CD14-positive monocyte (primary cell): ENCODE measurements at regions not wholly inside any gene's neighbourhood (a gene's known extent, or its start where the extent isn't known, plus 50 kb on each side); places are given as distances from the start of the nearest gene placed in this dataset.
A peak's percentile ranks its signal among the peaks of the same experiment; 100 is the strongest.

ENCODE experiments used
- DNase-seq, 3 donors: peaks; one replicate each; pipeline ENCODE4 v3.0.0-alpha.2; 2011 to 2022
- H2AFZ ChIP-seq: 2 replicates; pipeline ENCODE4 v1.6.0; 2012; ENCODE audit warnings: mild to moderate bottlenecking, low read depth, low read length, inconsistent platforms; ENCODE audit not compliant: insufficient read depth, poor library complexity, severe bottlenecking
- H3K27ac ChIP-seq, 2 donors: 1 replicate in 1 of 2; 2 replicates in 1 of 2; pipeline ENCODE4 v1.5.1; 2012 to 2013; ENCODE audit warnings: low read length in 2 of 2, control low read depth in 1 of 2, inconsistent platforms in 1 of 2, low read depth in 1 of 2, mild to moderate bottlenecking in 1 of 2
- H3K27me3 ChIP-seq, 2 donors: one replicate each; pipeline versions ENCODE4 v1.6.0 to v1.6.1; 2011 to 2013; ENCODE audit warnings: low read length in 2 of 2; ENCODE audit not compliant: control insufficient read depth in 2 of 2, insufficient read depth in 2 of 2
- H3K36me3 ChIP-seq, 2 donors: replicated peaks in 1 of 2; 1 replicate in 1 of 2; 2 replicates in 1 of 2; pipeline versions ENCODE4 v1.5.1 to v1.6.1; 2012 to 2013; ENCODE audit warnings: low read length in 2 of 2, control low read depth in 1 of 2, inconsistent platforms in 1 of 2, mild to moderate bottlenecking in 1 of 2; ENCODE audit not compliant: insufficient read depth in 2 of 2, control insufficient read depth in 1 of 2
- H3K4me1 ChIP-seq, 2 donors: 1 replicate in 1 of 2; 2 replicates in 1 of 2; pipeline versions ENCODE4 v1.5.1 to v1.6.1; 2012 to 2013; ENCODE audit warnings: low read length in 2 of 2, control low read depth in 1 of 2, inconsistent platforms in 1 of 2, mild to moderate bottlenecking in 1 of 2, moderate library complexity in 1 of 2; ENCODE audit not compliant: insufficient read depth in 2 of 2, control insufficient read depth in 1 of 2
- H3K4me2 ChIP-seq: replicated peaks from 2 replicates; pipeline ENCODE3; 2012; ENCODE audit warnings: low read length, moderate library complexity, mild to moderate bottlenecking; ENCODE audit not compliant: poor library complexity, severe bottlenecking; ENCODE audit errors: extremely low read depth
- H3K4me3 ChIP-seq, 3 experiments: fragments of 200-600 bp in 1 of 3; sonication (generic) in 1 of 3; replicated peaks in 1 of 3; 1 replicate in 2 of 3; 2 replicates in 1 of 3; pipeline ENCODE4 v1.5.1; 2011 to 2013; ENCODE audit warnings: low read length in 3 of 3, mild to moderate bottlenecking in 3 of 3, control low read depth in 2 of 3, low read depth in 2 of 3, inconsistent platforms in 1 of 3, moderate library complexity in 1 of 3
- H3K79me2 ChIP-seq: 2 replicates; pipeline ENCODE4 v1.6.0; 2012; ENCODE audit warnings: mild to moderate bottlenecking, control low read depth, inconsistent platforms, low read length, moderate library complexity; ENCODE audit not compliant: insufficient read depth
- H3K9ac ChIP-seq: 2 replicates; pipeline ENCODE4 v1.6.0; 2017; ENCODE audit warnings: low read length, mild to moderate bottlenecking; ENCODE audit not compliant: insufficient read depth, poor library complexity, severe bottlenecking
- H3K9me3 ChIP-seq, 2 donors: replicated peaks in 1 of 2; 1 replicate in 1 of 2; 2 replicates in 1 of 2; pipeline versions ENCODE4 v1.5.1 to v1.6.1; 2012 to 2013; ENCODE audit warnings: low read length in 2 of 2, control low read depth in 1 of 2; ENCODE audit not compliant: control insufficient read depth in 1 of 2, insufficient read depth in 1 of 2
- H4K20me1 ChIP-seq: 2 replicates; pipeline ENCODE4 v1.6.0; 2012; ENCODE audit warnings: mild to moderate bottlenecking, low read length, control low read depth, moderate library complexity; ENCODE audit not compliant: insufficient read depth
- H3K27ac Mint-ChIP-seq, 7 donors: one replicate each; pipeline ENCODE4 v1.8.0; 2020; ENCODE audit warnings: mild to moderate bottlenecking in 7 of 7, mixed read lengths in 7 of 7, moderate library complexity in 6 of 7, inconsistent platforms in 2 of 7
- H3K27me3 Mint-ChIP-seq, 3 donors: one replicate each; pipeline ENCODE4 v1.8.0; 2021 to 2022; ENCODE audit warnings: low read depth in 3 of 3, mild to moderate bottlenecking in 3 of 3, mixed read lengths in 3 of 3, moderate library complexity in 3 of 3, inconsistent platforms in 1 of 3
- H3K36me3 Mint-ChIP-seq, 2 donors: one replicate each; pipeline ENCODE4 v1.8.0; 2020; ENCODE audit warnings: mixed read lengths in 2 of 2, inconsistent platforms in 1 of 2, mild to moderate bottlenecking in 1 of 2
- H3K4me1 Mint-ChIP-seq: one replicate; pipeline ENCODE4 v1.8.0; 2020; ENCODE audit warnings: mild to moderate bottlenecking, mixed read lengths
- H3K4me3 Mint-ChIP-seq, 2 donors: one replicate each; pipeline ENCODE4 v1.8.0; 2020; ENCODE audit warnings: mild to moderate bottlenecking in 2 of 2, mixed read lengths in 2 of 2, moderate library complexity in 1 of 2
- H3K9me3 Mint-ChIP-seq, 7 donors: one replicate each; pipeline ENCODE4 v1.8.0; 2020 to 2022; ENCODE audit warnings: mixed read lengths in 7 of 7, mild to moderate bottlenecking in 6 of 7, moderate library complexity in 6 of 7, inconsistent platforms in 2 of 7
- CTCF ChIP-seq: fragments of 200-600 bp; IDR thresholded peaks from one replicate; pipeline ENCODE4 v1.8.0; 2022; ENCODE audit warnings: antibody characterized with exemption, mild to moderate bottlenecking
- WGBS: methylation state at CpG from one replicate; pipeline ENCODE4 v1.1.5; 2013; ENCODE audit warnings: missing lambda C conversion rate; ENCODE audit not compliant: insufficient coverage; 5-methylcytosine and 5-hydroxymethylcytosine counted together
- intact Hi-C, 2 donors: fragments of 100-400 bp; cut with micrococcal nuclease; formaldehyde crosslinking; loops; one replicate each; pipeline versions ENCODE4 v1.15.0 to v1.15.1; 2023

- intact Hi-C loops, result no loop called here
- H3K36me3 Mint-ChIP-seq, result no peaks in the 10 kb centered on the region
- no peaks in the 10 kb centered on the region for H3K27me3 ChIP-seq
- no peaks in the 10 kb centered on the region for H3K36me3 ChIP-seq
- no peaks in the 10 kb centered on the region for H3K4me1 Mint-ChIP-seq
- H3K27me3 Mint-ChIP-seq, result peaks cover 4 to 7% (median 5%) of the 10 kb centered on the region in 3 donors
- peaks cover 0 to 2% (median 0%) of the 10 kb centered on the region in 7 donors for H3K9me3 Mint-ChIP-seq
- no peak for TF ChIP-seq CTCF
- H4K20me1 ChIP-seq, result no peaks in the 10 kb centered on the region
- no peaks in the 10 kb centered on the region for H3K4me1 ChIP-seq
- DNase-seq, result no peak
- no peaks in the 10 kb centered on the region for H3K79me2 ChIP-seq
- H2AFZ ChIP-seq, result no peak overlapping the region
- no peak overlapping the region for H3K27ac ChIP-seq
- no peak overlapping the region for H3K4me3 Mint-ChIP-seq
- H3K4me3 ChIP-seq, result no peak overlapping the region
- no peak overlapping the region for H3K9ac ChIP-seq
- H3K27ac Mint-ChIP-seq, result peak overlapping the region in 1 of 7 donors; percentile 2
- WGBS, result 86% methylated on average over 6 of the region's 8 CpGs
- no peak overlapping the region for H3K4me2 ChIP-seq
- no peaks in the 10 kb centered on the region for H3K9me3 ChIP-seq
These were observed 205.4 kb downstream of the ENGASE start for GRCh38 chr17:79280010-79280409.

DNA sequence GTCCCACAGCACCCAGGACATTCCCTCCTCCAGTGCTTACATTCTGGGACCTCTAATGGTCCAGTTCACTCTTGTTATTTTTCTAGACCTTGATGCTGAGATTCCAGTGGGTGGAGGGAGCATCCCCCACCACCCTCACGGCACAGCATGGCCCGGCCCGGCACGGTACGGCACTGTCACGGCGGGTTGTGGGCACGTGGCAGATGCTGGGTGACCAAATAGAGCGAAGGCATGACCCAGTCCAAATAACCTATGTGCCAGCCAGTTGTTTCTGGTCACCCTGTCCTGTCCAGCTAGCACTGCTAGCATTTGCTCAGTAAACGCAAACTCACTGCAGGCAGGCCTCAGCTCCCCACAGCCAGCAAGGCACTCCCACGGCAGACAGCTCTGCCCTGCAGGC lies 204.7 kb downstream of the ENGASE start:
- Mint-ChIP-seq H3K27me3 (peaks cover 4 to 10% (median 5%) of the 10 kb centered on the region in 3 donors), H3K4me1 (no peaks in the 10 kb centered on the region), H3K9me3 (peaks cover 0 to 2% (median 0%) of the 10 kb centered on the region in 7 donors), H3K4me3 (no peak overlapping the region), H3K27ac (no peak overlapping the region), H3K36me3 (no peaks in the 10 kb centered on the region)
- Histone ChIP-seq H3K27ac (no peak overlapping the region), H3K9me3 (no peaks in the 10 kb centered on the region), H3K36me3 (no peaks in the 10 kb centered on the region), H2AFZ (no peak overlapping the region), H3K4me1 (no peaks in the 10 kb centered on the region), H3K27me3 (no peaks in the 10 kb centered on the region), H3K9ac (no peak overlapping the region), H4K20me1 (no peaks in the 10 kb centered on the region), H3K79me2 (no peaks in the 10 kb centered on the region), H3K4me2 (no peak overlapping the region), H3K4me3 (no peak overlapping the region)
- 87% methylated on average over 9 of the region's 11 CpGs for WGBS
- intact Hi-C loops, result no loop called here
- TF ChIP-seq CTCF, result no peak
- DNase-seq, result no peak
